ENCODE measurements at regions not wholly inside any gene's neighbourhood (a gene's known extent, or its start where the extent isn't known, plus 50 kb on each side); places are given as distances from the start of the nearest gene placed in this dataset.

GRCh38 chr19:13583753-13584152, 77.5 kb upstream of the CACNA1A start:
- no peak overlapping the region for H3K4me3 ChIP-seq
- H3K4me1 Mint-ChIP-seq: no peaks in the 10 kb centered on the region
- no peak overlapping the region for H3K27ac Mint-ChIP-seq
- H3K9ac ChIP-seq: no peak overlapping the region
- H3K79me2 ChIP-seq (ENCODE audit: low read depth): no peaks in the 10 kb centered on the region
- no peaks in the 10 kb centered on the region for H3K9me3 ChIP-seq (ENCODE audit: low read depth)
- H3K9me3 Mint-ChIP-seq: no peaks in the 10 kb centered on the region
- H3K36me3 Mint-ChIP-seq: no peaks in the 10 kb centered on the region
- no peaks in the 10 kb centered on the region for H3K36me3 ChIP-seq
- H3K27ac ChIP-seq: no peak overlapping the region
- no peak overlapping the region for H3K4me2 ChIP-seq
- H3F3A ChIP-seq (ENCODE audit: low read depth): no peaks in the 10 kb centered on the region
- no peaks in the 10 kb centered on the region for H3K4me1 ChIP-seq
- no peaks in the 10 kb centered on the region for H4K20me1 ChIP-seq (ENCODE audit: low read depth)
- TF ChIP-seq EZH2phosphoT487 (IDR thresholded peaks at IDR 0.05): no peak
- TF ChIP-seq CTCF (IDR thresholded peaks at IDR 0.05): no peak
- no peak for TF ChIP-seq EZH2 (IDR thresholded peaks at IDR 0.05)
- H2AFZ ChIP-seq (replicated peaks): no peak overlapping the region
- no peak overlapping the region for H3K4me3 Mint-ChIP-seq
- DNase-seq (ENCODE audit: low spot score): no peak
- peaks cover 1% of the 10 kb centered on the region for H3K27me3 ChIP-seq
- peaks cover 9% of the 10 kb centered on the region for H3K27me3 Mint-ChIP-seq (ENCODE audit: insufficient read depth, low read depth)

GRCh38 chr19:13583114-13583513, 76.8 kb upstream of the CACNA1A start:
- Mint-ChIP-seq H3K36me3 (no peaks in the 10 kb centered on the region), H3K27me3 (ENCODE audit: insufficient read depth, low read depth) (peaks cover 9% of the 10 kb centered on the region), H3K4me3 (no peak overlapping the region), H3K27ac (no peak overlapping the region), H3K4me1 (no peaks in the 10 kb centered on the region), H3K9me3 (peaks cover 3% of the 10 kb centered on the region)
- no peaks in the 10 kb centered on the region for H3K27me3 ChIP-seq
- no peaks in the 10 kb centered on the region for H4K20me1 ChIP-seq (ENCODE audit: low read depth)
- no peak overlapping the region for H2AFZ ChIP-seq (replicated peaks)
- H3K79me2 ChIP-seq (ENCODE audit: low read depth): no peaks in the 10 kb centered on the region
- no peak overlapping the region for H3K4me3 ChIP-seq
- H3F3A ChIP-seq (ENCODE audit: low read depth): no peaks in the 10 kb centered on the region
- H3K27ac ChIP-seq: no peak overlapping the region
- DNase-seq (ENCODE audit: low spot score): no peak
- H3K4me2 ChIP-seq: no peak overlapping the region
- no peaks in the 10 kb centered on the region for H3K4me1 ChIP-seq
- TF ChIP-seq EZH2phosphoT487 (IDR thresholded peaks at IDR 0.05): no peak
- TF ChIP-seq EZH2 (IDR thresholded peaks at IDR 0.05): no peak
- no peak for TF ChIP-seq CTCF (IDR thresholded peaks at IDR 0.05)
- H3K36me3 ChIP-seq: no peaks in the 10 kb centered on the region
- H3K9ac ChIP-seq: no peak overlapping the region
- no peaks in the 10 kb centered on the region for H3K9me3 ChIP-seq (ENCODE audit: low read depth)

GRCh38 chr19:13581576-13581975, 75.3 kb upstream of the CACNA1A start:
- Mint-ChIP-seq H3K27ac (no peak overlapping the region), H3K9me3 (peaks cover 14% of the 10 kb centered on the region), H3K4me1 (no peaks in the 10 kb centered on the region), H3K4me3 (no peak overlapping the region), H3K36me3 (no peaks in the 10 kb centered on the region), H3K27me3 (ENCODE audit: insufficient read depth, low read depth) (peaks cover 6% of the 10 kb centered on the region)
- Histone ChIP-seq H3K9ac (no peak overlapping the region), H4K20me1 (ENCODE audit: low read depth) (no peaks in the 10 kb centered on the region), H3K4me2 (no peak overlapping the region), H3K9me3 (ENCODE audit: low read depth) (peaks cover 7% of the 10 kb centered on the region), H3K4me3 (no peak overlapping the region), H3K36me3 (no peaks in the 10 kb centered on the region), H3K4me1 (no peaks in the 10 kb centered on the region), H2AFZ (replicated peaks) (no peak overlapping the region), H3K27me3 (no peaks in the 10 kb centered on the region), H3K27ac (no peak overlapping the region), H3F3A (ENCODE audit: low read depth) (no peaks in the 10 kb centered on the region), H3K79me2 (ENCODE audit: low read depth) (no peaks in the 10 kb centered on the region)
- DNase-seq (ENCODE audit: low spot score): peak; percentile 16
- TF ChIP-seq EZH2phosphoT487 (IDR thresholded peaks at IDR 0.05) (no peak), CTCF (IDR thresholded peaks at IDR 0.05) (no peak), EZH2 (IDR thresholded peaks at IDR 0.05) (no peak)
